ENCODE measurements at regions not wholly inside any gene's neighbourhood (a gene's known extent, or its start where the extent isn't known, plus 50 kb on each side); places are given as distances from the start of the nearest gene placed in this dataset.

GRCh38 chr12:115762936-115763335 is 514.6 kb downstream of the MED13L start:
- Histone ChIP-seq H3K4me1 (replicated peaks in 1 of 4; ENCODE audit: control insufficient read depth in 3 of 4, insufficient read depth in 4 of 4, low read length in 3 of 4) (peaks cover 0 to 5% (median 0%) of the 10 kb centered on the region in 4 experiments; a peak in 1 of 7 replicates), H3K79me2 (ENCODE audit: control insufficient read depth in 1 of 2, insufficient read depth in 2 of 2, low read length in 2 of 2) (no peaks in the 10 kb centered on the region), H2BK120ac (replicated peaks; ENCODE audit: low read depth, low read length) (no peak overlapping the region), H2BK20ac (ENCODE audit: low read length) (no peak overlapping the region), H3K14ac (ENCODE audit: insufficient read length) (no peak overlapping the region), H3K4me3 (ENCODE audit: extremely low read depth in 1 of 4, insufficient read depth in 2 of 4, low read depth in 3 of 4, low read length in 4 of 4) (no peak overlapping the region), H2AFZ (ENCODE audit: low read length) (peak overlapping the region; percentile 37; the same call in 1 of the 2 replicates), H3K18ac (ENCODE audit: extremely low read depth, low read length) (no peak overlapping the region), H3K27me3 (replicated peaks in 1 of 4; ENCODE audit: control insufficient read depth in 3 of 4, extremely low read depth in 1 of 4, insufficient read depth in 3 of 4, low read length in 3 of 4) (no peaks in the 10 kb centered on the region), H2AK5ac (ENCODE audit: low read depth, low read length) (no peak overlapping the region), H2BK12ac (ENCODE audit: low read depth, low read length) (no peak overlapping the region), H4K5ac (ENCODE audit: insufficient read length, low read depth, low read length) (no peak overlapping the region), H3K4ac (replicated peaks; ENCODE audit: insufficient read length, low read depth, low read length) (no peak overlapping the region), H3K27ac (ENCODE audit: low read depth, low read length) (no peak overlapping the region), H4K20me1 (replicated peaks in 1 of 2; ENCODE audit: control insufficient read depth in 1 of 2, insufficient read depth in 2 of 2, low read length in 2 of 2) (no peaks in the 10 kb centered on the region), H3K9ac (replicated peaks in 1 of 4; ENCODE audit: extremely low read depth in 1 of 4, low read depth in 3 of 4, low read length in 3 of 4) (no peak overlapping the region), H4K91ac (replicated peaks; ENCODE audit: insufficient read length, low read length) (no peak overlapping the region), H3K9me3 (ENCODE audit: insufficient read depth in 2 of 2, low read depth in 1 of 2, low read length in 1 of 2) (no peaks in the 10 kb centered on the region), H4K8ac (ENCODE audit: extremely low read depth, insufficient read depth, low read length) (no peak overlapping the region), H3K4me2 (ENCODE audit: insufficient read depth in 1 of 2, low read depth in 2 of 2, low read length in 2 of 2) (no peak overlapping the region), H2BK15ac (ENCODE audit: low read length) (no peak overlapping the region), H3K23ac (ENCODE audit: insufficient read length) (no peak overlapping the region), H3K23me2 (ENCODE audit: low read depth, low read length) (no peaks in the 10 kb centered on the region; the same call in 1 of the 2 replicates), H3K56ac (replicated peaks; ENCODE audit: insufficient read length, low read depth, low read length) (no peak overlapping the region), H3K79me1 (ENCODE audit: low read depth, low read length) (no peaks in the 10 kb centered on the region), H3K36me3 (ENCODE audit: control insufficient read depth in 2 of 4, insufficient read depth in 4 of 4, low read length in 3 of 4) (no peaks in the 10 kb centered on the region), H2BK5ac (ENCODE audit: low read depth, low read length) (no peak overlapping the region)
- ChIA-PET POLR2A (ENCODE audit: partially characterized antibody) (no interaction called here), CTCF (ENCODE audit: partially characterized antibody) (no interaction called here)
- TF ChIP-seq EGR1 (IDR thresholded peaks at IDR 0.05; ENCODE audit: borderline replicate concordance, low read depth, low read length) (no peak), SAP30 (IDR thresholded peaks at IDR 0.05; ENCODE audit: insufficient read depth, insufficient replicate concordance, low read length) (no peak), CBX8 (IDR thresholded peaks at IDR 0.05; ENCODE audit: borderline replicate concordance, low read depth, low read length) (no peak), POLR2AphosphoS5 (IDR thresholded peaks at IDR 0.05; ENCODE audit: low read depth, low read length) (no peak), GABPA (IDR thresholded peaks at IDR 0.05; ENCODE audit: borderline replicate concordance, insufficient read depth, low read length) (no peak), CREB1 (IDR thresholded peaks at IDR 0.05) (no peak), ZNF274 (IDR thresholded peaks at IDR 0.05; ENCODE audit: borderline replicate concordance, extremely low read depth, low read length) (no peak), TEAD4 (IDR thresholded peaks at IDR 0.05; ENCODE audit: low read depth, low read length) (no peak), HDAC2 (IDR thresholded peaks at IDR 0.05; ENCODE audit: borderline replicate concordance in 1 of 2, low read depth in 2 of 2, low read length in 2 of 2) (no peak), EZH2 (IDR thresholded peaks at IDR 0.05; ENCODE audit: low read depth, low read length, severe bottlenecking) (no peak), SIRT6 (IDR thresholded peaks at IDR 0.05; ENCODE audit: low read length) (no peak), CEBPB (IDR thresholded peaks at IDR 0.05; ENCODE audit: low read depth, low read length) (no peak), SIN3A (conservative IDR thresholded peaks at IDR 0.05 in 1 of 2, IDR thresholded peaks at IDR 0.05 in 1 of 2; ENCODE audit: low read depth in 1 of 2, low read length in 2 of 2) (no peak), CHD2 (IDR thresholded peaks at IDR 0.05; ENCODE audit: low read length) (no peak), RFX5 (IDR thresholded peaks at IDR 0.05; ENCODE audit: borderline replicate concordance, low read depth, low read length) (no peak), FOSL1 (IDR thresholded peaks at IDR 0.05; ENCODE audit: insufficient read depth, low read depth, low read length) (no peak)
- DNase-seq (ENCODE audit: low read depth in 1 of 2, low spot score in 2 of 2) (no peak), FAIRE-seq (no peak)
- 90% methylated on average over 3 of the region's 3 CpGs; no CpG with 5 or more reads in 1 of the 2 experiments for WGBS, 2 experiments (ENCODE audit: extremely low coverage in 1 of 2, insufficient coverage in 1 of 2, insufficient read length in 1 of 2, insufficient replicate concordance in 2 of 2, low coverage in 1 of 2, low lambda C conversion rate in 2 of 2, missing lambda C conversion rate in 1 of 2)

Measured in H1 (cell line).